HG03442 (cell line): ENCODE measurements at regions not wholly inside any gene's neighbourhood (a gene's known extent, or its start where the extent isn't known, plus 50 kb on each side); places are given as distances from the start of the nearest gene placed in this dataset.
"Not testable (repeated sequence)": the region's sequence is repeated elsewhere in the genome, so short reads cannot be mapped to it uniquely, and the experiment has no call there.

Source experiments
- ATAC-seq: cut with Tn5 transposase; IDR thresholded peaks from one replicate; pipeline ENCODE4 v1.9.1; 2021; ENCODE audit warnings: mild to moderate bottlenecking, moderate library complexity; ENCODE audit not compliant: unreplicated experiment

DNA sequence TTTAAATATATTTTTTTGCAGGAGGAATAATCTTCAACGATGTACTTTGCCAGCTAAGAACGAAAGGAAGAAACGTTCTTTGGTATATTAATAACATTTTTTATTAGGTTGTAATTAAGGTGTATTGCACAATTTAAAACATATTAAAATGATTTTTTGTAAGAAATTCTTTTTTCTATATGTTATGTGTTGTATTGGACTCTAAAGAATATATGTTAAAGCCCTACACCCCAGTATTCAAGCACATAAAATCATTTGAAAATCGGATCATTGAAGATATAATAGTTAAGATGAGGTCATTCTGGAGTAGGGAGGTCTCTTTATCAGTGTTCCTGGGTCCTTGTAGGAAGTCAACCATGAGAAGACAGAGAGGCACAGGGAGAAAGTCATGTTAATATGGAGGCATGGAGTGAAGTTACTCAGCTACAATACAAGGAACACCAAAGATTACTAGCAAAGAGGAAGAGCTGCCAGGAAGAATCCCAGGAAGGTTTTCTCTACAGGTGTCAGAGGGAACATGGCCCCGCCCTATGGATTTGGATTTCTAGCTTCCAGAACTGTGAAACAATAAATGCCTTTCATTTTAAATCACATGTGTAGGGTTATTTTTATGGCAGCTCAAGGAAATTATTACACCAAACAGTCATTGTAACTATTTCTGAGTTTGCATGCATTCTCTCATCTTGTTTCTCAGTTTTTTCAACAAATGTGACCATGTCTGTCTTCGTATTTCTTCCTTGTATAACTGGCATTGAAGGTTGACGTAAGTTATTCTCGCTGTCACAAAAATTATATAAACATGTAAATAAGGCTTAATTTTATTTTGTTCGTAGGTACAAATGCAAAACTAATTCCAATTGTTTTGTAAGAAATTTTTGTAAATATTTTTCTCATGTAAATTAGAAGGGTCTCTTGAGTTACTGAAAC is 75.4 kb upstream of the VPREB1 start:
- no peak for ATAC-seq

- ATAC-seq: no peak
Observed at GRCh38 chr22:22168190-22168940, 76.2 kb upstream of the VPREB1 start.

DNA sequence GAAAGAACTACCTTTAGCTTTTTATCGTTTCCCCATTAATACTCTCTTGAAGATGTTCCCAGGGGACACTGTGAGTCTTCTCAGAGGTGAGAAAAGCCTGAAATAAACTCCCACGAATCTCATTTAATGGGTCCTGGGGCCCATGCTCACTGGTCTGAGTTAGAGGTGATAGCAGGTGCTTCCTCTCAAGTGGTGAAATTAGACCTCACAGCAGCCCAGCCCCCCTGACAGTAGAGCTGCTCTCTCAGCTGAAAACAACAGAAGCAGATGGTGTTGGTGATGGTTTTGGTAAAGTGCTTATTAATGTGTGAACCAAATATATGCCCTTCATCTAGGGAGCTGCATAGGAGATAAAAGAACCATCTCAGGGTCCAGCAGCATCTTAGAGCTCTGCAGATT is 76.8 kb upstream of the VPREB1 start:
- peak; percentile 69 for ATAC-seq

GRCh38 chr22:22166941-22167713 is 77.5 kb upstream of the VPREB1 start:
- ATAC-seq: no peak

- ATAC-seq: no peak
Observed at GRCh38 chr22:22165936-22166710, 78.5 kb upstream of the VPREB1 start.

- ATAC-seq: no peak
Observed at GRCh38 chr22:22164541-22165272, 79.9 kb upstream of the VPREB1 start.

GRCh38 chr22:22161924-22162851 is 82.4 kb upstream of the VPREB1 start:
- peak; percentile 71 for ATAC-seq

DNA sequence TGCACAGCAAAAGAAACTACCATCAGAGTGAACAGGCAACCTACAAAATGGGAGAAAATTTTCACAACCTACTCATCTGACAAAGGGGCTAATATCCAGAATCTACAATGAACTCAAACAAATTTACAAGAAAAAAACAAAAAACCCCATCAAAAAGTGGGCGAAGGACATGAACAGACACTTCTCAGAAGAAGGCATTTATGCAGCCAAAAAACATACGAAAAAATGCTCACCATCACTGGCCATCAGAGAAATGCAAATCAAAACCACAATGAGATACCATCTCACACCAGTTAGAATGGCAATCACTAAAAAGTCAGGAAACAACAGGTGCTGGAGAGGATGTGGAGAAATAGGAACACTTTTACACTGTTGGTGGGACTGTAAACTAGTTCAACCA is 83.8 kb upstream of the VPREB1 start:
- ATAC-seq: not testable (repeated sequence)

DNA sequence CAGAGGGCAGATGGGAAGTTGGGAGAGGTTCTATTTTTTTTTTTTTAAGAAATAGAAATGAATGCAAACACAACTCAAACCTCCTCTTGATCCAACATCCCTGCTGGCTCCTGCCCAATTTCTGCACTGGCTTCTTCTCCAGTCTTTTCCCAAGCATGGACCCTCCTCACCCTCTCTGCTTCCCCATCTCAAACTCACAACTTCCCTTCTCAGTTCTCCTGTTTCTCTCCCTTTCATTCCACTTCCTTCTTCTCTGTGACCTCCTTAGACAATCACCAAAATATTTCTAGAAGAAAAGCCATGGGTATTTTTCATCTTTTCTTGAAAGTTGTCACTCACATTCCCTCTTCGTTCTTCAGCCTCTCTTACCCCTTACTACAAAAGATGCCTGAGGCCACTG is 85.2 kb upstream of the VPREB1 start:
- no peak for ATAC-seq

DNA sequence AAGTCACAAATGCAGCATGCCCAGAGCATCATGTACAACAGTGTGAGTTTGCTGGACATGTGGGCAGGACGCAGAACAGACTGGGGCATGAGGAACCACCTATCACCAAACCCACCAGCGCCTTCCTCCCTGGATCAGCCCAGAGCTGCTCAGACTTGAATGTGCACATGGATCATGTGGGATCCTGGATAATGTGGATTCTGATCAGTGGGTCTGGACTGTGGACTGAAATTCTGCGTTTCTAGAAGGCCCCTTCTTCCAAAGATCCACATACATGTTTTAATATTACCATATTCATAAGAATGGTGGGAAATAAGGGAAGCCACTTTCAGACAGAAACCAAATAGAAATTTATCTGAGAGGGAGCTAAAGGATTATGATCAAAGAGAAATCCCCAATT is 85.6 kb upstream of the VPREB1 start:
- no peak for ATAC-seq

DNA sequence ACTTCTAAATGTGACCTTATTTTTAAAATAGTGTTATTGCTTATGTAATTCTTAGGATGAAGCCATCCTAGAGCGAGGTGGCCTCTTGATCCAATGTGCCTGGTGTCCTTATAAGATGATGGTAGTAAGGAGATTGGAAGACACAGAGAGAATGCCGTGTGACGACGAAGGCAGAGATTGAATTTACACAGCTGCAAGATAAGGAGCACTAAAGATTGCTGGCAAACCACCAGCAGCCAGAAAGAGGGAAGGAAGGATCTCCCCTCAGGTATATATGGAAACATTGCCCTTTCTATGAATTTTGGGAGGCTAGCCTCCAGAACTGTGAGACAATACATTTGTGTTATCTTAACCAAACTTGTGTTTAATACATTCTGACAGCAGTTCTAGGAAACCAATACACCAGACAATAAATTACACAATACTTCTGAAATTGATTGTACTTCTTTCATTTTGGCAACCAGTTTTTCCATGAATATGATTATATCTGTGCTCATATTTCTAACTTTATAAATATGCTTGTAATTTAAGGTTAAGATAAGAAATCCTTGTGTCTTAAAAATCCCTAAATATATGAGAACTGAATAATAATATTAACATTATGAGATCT is 86.3 kb upstream of the VPREB1 start:
- no peak for ATAC-seq

DNA sequence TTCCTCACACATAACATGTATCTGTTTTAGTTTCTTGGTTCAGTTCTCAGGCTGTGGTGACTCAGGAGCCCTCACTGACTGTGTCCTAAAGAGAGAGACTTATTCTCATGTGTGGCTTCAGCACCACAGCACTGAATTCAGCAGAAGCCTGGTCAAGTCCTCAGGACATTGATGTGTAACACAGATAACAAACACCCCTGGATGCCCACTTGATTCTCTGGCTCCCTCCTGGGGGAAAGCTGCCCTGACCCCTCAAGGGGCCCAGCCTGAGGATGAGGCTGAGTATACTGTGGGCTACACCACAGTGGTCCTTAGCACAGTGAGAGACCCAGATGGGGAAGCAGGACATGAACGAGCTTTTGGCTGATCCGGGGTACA is 87.2 kb upstream of the VPREB1 start:
- peak; percentile 19 for ATAC-seq

GRCh38 chr22:22156716-22157347 is 87.8 kb upstream of the VPREB1 start:
- ATAC-seq: peak; percentile 60

- ATAC-seq: no peak
Observed at GRCh38 chr22:22156348-22156715, 88.3 kb upstream of the VPREB1 start.

GRCh38 chr22:22155607-22156006 is 89.0 kb upstream of the VPREB1 start:
- no peak for ATAC-seq

DNA sequence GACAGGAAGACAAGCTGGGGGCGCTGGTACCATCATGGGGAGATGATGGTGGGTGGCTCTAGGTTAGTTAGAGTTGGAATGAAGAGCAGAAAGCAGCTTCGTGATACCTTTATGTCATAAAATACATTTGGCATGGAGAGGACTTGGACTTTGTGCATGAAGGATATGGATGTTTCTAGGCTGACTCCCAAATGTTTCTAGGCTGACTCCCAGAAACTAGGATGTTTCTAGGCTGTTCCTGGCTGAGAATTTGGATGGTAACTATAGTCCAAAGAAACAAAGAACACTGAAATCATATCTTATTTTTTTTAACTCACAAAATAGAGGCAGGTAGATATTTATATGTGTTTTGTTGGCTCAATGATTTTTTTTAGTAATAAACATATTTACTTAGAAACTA is 89.4 kb upstream of the VPREB1 start:
- ATAC-seq: no peak

DNA sequence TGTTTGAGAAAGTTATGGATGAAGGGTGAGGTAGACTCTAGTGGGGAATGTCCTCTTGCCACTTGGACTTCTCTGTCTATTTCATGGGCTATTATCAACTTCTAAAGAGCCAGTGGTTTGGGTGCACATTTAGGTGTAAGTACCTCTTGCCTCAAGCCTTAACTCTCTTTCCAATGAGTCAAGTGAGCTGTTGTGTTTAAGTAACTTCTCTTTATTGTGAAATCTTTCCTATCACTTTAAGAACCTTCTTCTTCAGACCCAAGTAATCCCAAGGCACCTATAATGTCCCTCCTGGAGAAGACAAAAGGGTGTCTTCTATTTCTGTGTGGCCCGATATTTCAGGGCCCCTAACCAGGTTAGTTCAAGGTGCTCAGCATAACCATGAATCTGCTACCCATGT is 90.5 kb upstream of the VPREB1 start:
- ATAC-seq: no peak

DNA sequence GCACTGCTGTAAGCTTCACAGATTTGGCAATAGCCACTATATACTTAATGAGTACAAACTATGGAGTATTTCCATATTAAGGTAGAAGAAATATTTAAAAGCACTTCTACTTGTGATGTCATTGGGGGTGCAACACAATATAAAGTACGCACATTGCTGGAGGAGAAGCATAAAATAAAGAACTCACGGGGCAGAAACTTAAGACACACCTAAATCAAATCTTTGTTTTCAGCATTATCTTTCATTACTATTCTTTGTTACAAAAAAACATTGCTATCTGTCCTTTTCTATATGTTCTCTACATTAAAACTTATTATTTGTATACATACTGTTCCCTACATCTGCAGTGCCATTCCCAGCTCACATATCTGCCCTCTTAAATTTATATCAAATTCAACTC is 93.3 kb upstream of the VPREB1 start:
- no peak for ATAC-seq
